ENCODE measurements at regions not wholly inside any gene's neighbourhood (a gene's known extent, or its start where the extent isn't known, plus 50 kb on each side); places are given as distances from the start of the nearest gene placed in this dataset.

DNA sequence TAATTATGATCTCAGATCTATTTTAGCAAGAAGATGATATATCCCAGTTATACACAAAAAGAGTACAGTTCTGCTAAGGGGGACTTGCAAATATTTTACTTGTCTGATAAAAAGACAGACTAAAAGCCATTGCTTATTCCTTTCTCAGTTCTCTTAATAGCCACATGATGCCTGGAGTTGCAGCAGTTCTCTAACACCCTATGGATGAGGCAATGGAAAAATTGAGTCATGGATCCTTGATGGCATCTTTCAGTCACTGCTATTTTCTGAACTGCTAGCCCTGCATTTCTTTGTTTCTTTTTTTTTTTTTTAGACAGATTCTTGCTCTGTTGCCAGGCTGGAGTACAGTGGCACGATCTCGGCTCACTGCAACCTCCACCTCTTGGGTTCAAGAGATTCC lies 1956.7 kb downstream of the C4orf33 start:
- Histone ChIP-seq H3K27ac (no peak overlapping the region), H2AFZ (no peak overlapping the region), H3K27me3 (no peaks in the 10 kb centered on the region), H3K4me1 (ENCODE audit: insufficient read depth) (no peaks in the 10 kb centered on the region), H4K20me1 (ENCODE audit: insufficient read depth, poor library complexity, severe bottlenecking) (no peaks in the 10 kb centered on the region), H3K4me3 (no peak overlapping the region), H3K9me3 (ENCODE audit: low read depth) (no peaks in the 10 kb centered on the region), H3K9me2 (replicated peaks; ENCODE audit: insufficient read depth) (no peaks in the 10 kb centered on the region), H3K79me2 (no peaks in the 10 kb centered on the region), H3K4me2 (no peak overlapping the region), H3K36me3 (replicated peaks; ENCODE audit: insufficient read depth, low read depth) (no peaks in the 10 kb centered on the region)
- DNase-seq (ENCODE audit: low spot score), result peak; percentile 9
- TF ChIP-seq EZH2 (IDR thresholded peaks at IDR 0.05; ENCODE audit: borderline replicate concordance), result no peak
- no peak for TF ChIP-seq CTCF (IDR thresholded peaks at IDR 0.05; ENCODE audit: poor library complexity)
- no peak for TF ChIP-seq EZH2phosphoT487 (IDR thresholded peaks at IDR 0.05; ENCODE audit: low read depth, severe bottlenecking, unreplicated experiment)
- 83% methylated on average over 2 of the region's 2 CpGs for WGBS (ENCODE audit: low lambda C conversion rate, missing lambda C conversion rate)

DNA sequence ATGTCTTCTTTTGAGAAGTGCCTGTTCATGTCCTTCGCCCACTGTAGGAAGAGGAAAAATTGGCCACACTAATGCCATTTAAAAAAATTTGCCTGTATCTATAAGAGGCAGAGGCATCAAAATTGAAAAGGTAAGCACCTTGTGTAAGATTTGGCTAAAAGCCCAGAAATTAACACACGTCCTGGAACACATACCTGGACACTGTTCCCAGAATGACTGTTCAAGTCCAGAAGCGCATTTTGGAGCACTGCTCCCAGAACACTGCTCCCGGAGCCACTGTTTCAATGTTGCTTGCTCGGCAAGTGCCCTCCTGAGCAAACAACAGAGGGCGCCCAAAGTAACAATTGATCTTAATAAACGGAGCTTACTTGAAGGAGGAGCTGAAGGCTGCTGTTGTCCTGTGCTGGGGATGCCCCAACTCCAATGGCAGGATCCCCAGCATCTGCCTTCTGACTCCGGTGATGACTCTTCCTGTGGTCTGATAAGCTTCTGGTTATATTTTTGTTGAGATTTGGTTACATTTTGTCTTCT lies 1958.6 kb downstream of the C4orf33 start:
- no peak overlapping the region for H3K4me3 ChIP-seq
- no peaks in the 10 kb centered on the region for H3K9me3 ChIP-seq (ENCODE audit: low read depth)
- no peaks in the 10 kb centered on the region for H3K4me1 ChIP-seq (ENCODE audit: insufficient read depth)
- no peaks in the 10 kb centered on the region for H3K9me2 ChIP-seq (replicated peaks; ENCODE audit: insufficient read depth)
- 81% methylated on average over 8 of the region's 8 CpGs for WGBS (ENCODE audit: low lambda C conversion rate, missing lambda C conversion rate)
- H4K20me1 ChIP-seq (ENCODE audit: insufficient read depth, poor library complexity, severe bottlenecking), result no peaks in the 10 kb centered on the region
- TF ChIP-seq EZH2phosphoT487 (IDR thresholded peaks at IDR 0.05; ENCODE audit: low read depth, severe bottlenecking, unreplicated experiment) (no peak), EZH2 (IDR thresholded peaks at IDR 0.05; ENCODE audit: borderline replicate concordance) (no peak), CTCF (IDR thresholded peaks at IDR 0.05; ENCODE audit: poor library complexity) (no peak)
- no peaks in the 10 kb centered on the region for H3K27me3 ChIP-seq
- no peaks in the 10 kb centered on the region for H3K36me3 ChIP-seq (replicated peaks; ENCODE audit: insufficient read depth, low read depth)
- H3K4me2 ChIP-seq, result no peak overlapping the region
- H3K79me2 ChIP-seq, result no peaks in the 10 kb centered on the region
- no peak overlapping the region for H2AFZ ChIP-seq
- DNase-seq (ENCODE audit: low spot score), result no peak
- H3K27ac ChIP-seq, result no peak overlapping the region

DNA sequence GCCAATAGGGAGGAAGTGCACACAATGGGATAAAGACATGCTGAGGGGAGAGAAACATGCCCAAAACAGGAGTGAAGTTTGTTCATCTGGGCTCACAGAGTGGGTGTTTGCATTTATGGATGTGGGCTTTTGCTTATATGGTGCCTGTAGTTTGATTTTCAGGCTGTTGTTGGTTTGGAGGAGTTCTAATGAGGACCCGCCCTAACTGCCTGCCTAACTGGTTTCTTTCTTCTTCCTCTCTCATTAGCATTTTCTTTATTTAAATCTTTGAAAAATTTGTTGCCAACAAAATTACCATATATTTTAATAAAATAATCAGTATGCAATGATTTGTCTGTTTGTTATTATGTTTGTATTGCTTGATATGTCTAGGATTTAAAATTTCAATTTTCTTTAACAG lies 1965.8 kb downstream of the C4orf33 start:
- Histone ChIP-seq H3K4me2 (no peak overlapping the region), H3K36me3 (replicated peaks; ENCODE audit: insufficient read depth, low read depth) (no peaks in the 10 kb centered on the region), H3K4me3 (no peak overlapping the region), H3K4me1 (ENCODE audit: insufficient read depth) (no peaks in the 10 kb centered on the region), H3K9me2 (replicated peaks; ENCODE audit: insufficient read depth) (no peaks in the 10 kb centered on the region), H3K27ac (no peak overlapping the region), H4K20me1 (ENCODE audit: insufficient read depth, poor library complexity, severe bottlenecking) (no peaks in the 10 kb centered on the region), H2AFZ (no peak overlapping the region), H3K27me3 (no peaks in the 10 kb centered on the region), H3K9me3 (ENCODE audit: low read depth) (no peaks in the 10 kb centered on the region), H3K79me2 (no peaks in the 10 kb centered on the region)
- 71% methylated on average over 1 of the region's 1 CpG for WGBS (ENCODE audit: low lambda C conversion rate, missing lambda C conversion rate)
- TF ChIP-seq CTCF (IDR thresholded peaks at IDR 0.05; ENCODE audit: poor library complexity) (no peak), EZH2 (IDR thresholded peaks at IDR 0.05; ENCODE audit: borderline replicate concordance) (no peak), EZH2phosphoT487 (IDR thresholded peaks at IDR 0.05; ENCODE audit: low read depth, severe bottlenecking, unreplicated experiment) (no peak)
- DNase-seq (ENCODE audit: low spot score), result no peak

GRCh38 chr4:131063878-131064277 lies 1967.9 kb downstream of the C4orf33 start:
- H3K9me2 ChIP-seq (replicated peaks; ENCODE audit: insufficient read depth), result no peaks in the 10 kb centered on the region
- no peaks in the 10 kb centered on the region for H4K20me1 ChIP-seq (ENCODE audit: insufficient read depth, poor library complexity, severe bottlenecking)
- TF ChIP-seq EZH2phosphoT487 (IDR thresholded peaks at IDR 0.05; ENCODE audit: low read depth, severe bottlenecking, unreplicated experiment) (no peak), EZH2 (IDR thresholded peaks at IDR 0.05; ENCODE audit: borderline replicate concordance) (no peak), CTCF (IDR thresholded peaks at IDR 0.05; ENCODE audit: poor library complexity) (no peak)
- H3K79me2 ChIP-seq, result no peaks in the 10 kb centered on the region
- no peak overlapping the region for H2AFZ ChIP-seq
- no peaks in the 10 kb centered on the region for H3K36me3 ChIP-seq (replicated peaks; ENCODE audit: insufficient read depth, low read depth)
- no peak overlapping the region for H3K4me3 ChIP-seq
- WGBS (ENCODE audit: low lambda C conversion rate, missing lambda C conversion rate), result 98% methylated on average over 5 of the region's 5 CpGs
- no peak for DNase-seq (ENCODE audit: low spot score)
- no peak overlapping the region for H3K4me2 ChIP-seq
- no peaks in the 10 kb centered on the region for H3K4me1 ChIP-seq (ENCODE audit: insufficient read depth)
- no peak overlapping the region for H3K27ac ChIP-seq
- no peaks in the 10 kb centered on the region for H3K27me3 ChIP-seq
- H3K9me3 ChIP-seq (ENCODE audit: low read depth), result no peaks in the 10 kb centered on the region

All from hepatocyte (in vitro differentiated cells).